Left lung (tissue), 4 donors: ENCODE measurements at regions not wholly inside any gene's neighbourhood (a gene's known extent, or its start where the extent isn't known, plus 50 kb on each side); places are given as distances from the start of the nearest gene placed in this dataset.

Source experiments
- ATAC-seq: fragments of 200-7000 bp; cut with Tn5 transposase; one replicate; pipeline ENCODE4 v1.9.1; 2020; ENCODE audit warnings: moderate library complexity
- DNase-seq, 4 donors: peaks; one replicate each; pipeline ENCODE4 v3.0.0-alpha.2; 2013 to 2020
- H3K27ac ChIP-seq, 2 donors: fragments of 200-600 bp; sonication (generic) in 1 of 2; one replicate each; pipeline versions ENCODE4 v1.5.0 to v1.8.0; 2020 to 2021
- H3K27me3 ChIP-seq, 2 donors: fragments of 200-600 bp; sonication (generic) in 1 of 2; one replicate each; pipeline versions ENCODE4 v1.5.0 to v1.8.0; 2020 to 2021
- H3K36me3 ChIP-seq, 2 donors: fragments of 200-600 bp; sonication (generic) in 1 of 2; one replicate each; pipeline versions ENCODE4 v1.5.0 to v1.8.0; 2020 to 2021
- H3K4me1 ChIP-seq, 2 donors: fragments of 200-600 bp; one replicate each; pipeline ENCODE4 v1.8.0; 2021
- H3K4me3 ChIP-seq, 2 donors: fragments of 200-600 bp; sonication (generic) in 1 of 2; one replicate each; pipeline versions ENCODE4 v1.5.0 to v1.8.0; 2020 to 2021; ENCODE audit warnings: mild to moderate bottlenecking in 1 of 2
- H3K9me3 ChIP-seq, 2 donors: fragments of 200-600 bp; sonication (generic) in 1 of 2; one replicate each; pipeline versions ENCODE4 v1.5.0 to v1.8.0; 2020 to 2021
- intact Hi-C, 2 donors: fragments of 100-400 bp; cut with DNase I; formaldehyde crosslinking; loops; one replicate each; pipeline versions ENCODE4 v1.11.2 to v1.14.2; 2022
- TF ChIP-seq, protein P1 (sequence below), 2 donors: fragments of 200-600 bp; sonication (generic) in 1 of 2; IDR thresholded peaks; one replicate each; pipeline versions ENCODE4 v1.5.0 to v1.8.0; 2021; ENCODE audit warnings: antibody characterized with exemption in 2 of 2
- donor health status: DM: no; HTN: yes; CAD: no.
- donor health status: DM: no; HTN: no; CAD: no.

DNA sequence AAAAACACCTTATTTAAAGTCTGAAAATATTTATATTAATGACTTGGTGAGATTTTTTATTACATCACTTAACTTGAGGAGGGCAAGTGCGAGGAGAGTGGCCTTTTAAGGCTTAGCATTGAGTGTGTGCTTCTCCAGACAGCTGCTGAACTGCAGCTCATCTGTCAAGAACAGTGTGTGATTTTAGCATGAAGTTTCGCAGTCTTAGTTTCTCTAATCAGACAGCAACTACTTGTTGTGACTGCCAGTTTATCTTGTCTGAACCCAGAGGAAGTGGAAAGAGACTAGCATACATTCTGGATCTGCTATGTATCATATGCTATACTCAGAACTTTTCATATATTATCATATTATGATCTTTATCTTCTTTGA is 291.7 kb upstream of the ROPN1 start:
- Histone ChIP-seq H3K36me3 (no peaks in the 10 kb centered on the region), H3K9me3 (no peaks in the 10 kb centered on the region), H3K27ac (no peak overlapping the region), H3K27me3 (no peaks in the 10 kb centered on the region), H3K4me3 (no peak overlapping the region), H3K4me1 (no peaks in the 10 kb centered on the region)
- intact Hi-C loops, result loop anchor here in 1 of 2 donors (5.0 kb wide), 1 partner anchor 266 kb away; no protein-coding TSS in a partner anchor
- TF ChIP-seq, protein P1, sequence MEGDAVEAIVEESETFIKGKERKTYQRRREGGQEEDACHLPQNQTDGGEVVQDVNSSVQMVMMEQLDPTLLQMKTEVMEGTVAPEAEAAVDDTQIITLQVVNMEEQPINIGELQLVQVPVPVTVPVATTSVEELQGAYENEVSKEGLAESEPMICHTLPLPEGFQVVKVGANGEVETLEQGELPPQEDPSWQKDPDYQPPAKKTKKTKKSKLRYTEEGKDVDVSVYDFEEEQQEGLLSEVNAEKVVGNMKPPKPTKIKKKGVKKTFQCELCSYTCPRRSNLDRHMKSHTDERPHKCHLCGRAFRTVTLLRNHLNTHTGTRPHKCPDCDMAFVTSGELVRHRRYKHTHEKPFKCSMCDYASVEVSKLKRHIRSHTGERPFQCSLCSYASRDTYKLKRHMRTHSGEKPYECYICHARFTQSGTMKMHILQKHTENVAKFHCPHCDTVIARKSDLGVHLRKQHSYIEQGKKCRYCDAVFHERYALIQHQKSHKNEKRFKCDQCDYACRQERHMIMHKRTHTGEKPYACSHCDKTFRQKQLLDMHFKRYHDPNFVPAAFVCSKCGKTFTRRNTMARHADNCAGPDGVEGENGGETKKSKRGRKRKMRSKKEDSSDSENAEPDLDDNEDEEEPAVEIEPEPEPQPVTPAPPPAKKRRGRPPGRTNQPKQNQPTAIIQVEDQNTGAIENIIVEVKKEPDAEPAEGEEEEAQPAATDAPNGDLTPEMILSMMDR (IDR thresholded peaks at IDR 0.05), result no peak
- no peak for ATAC-seq
- DNase-seq, result no peak

DNA sequence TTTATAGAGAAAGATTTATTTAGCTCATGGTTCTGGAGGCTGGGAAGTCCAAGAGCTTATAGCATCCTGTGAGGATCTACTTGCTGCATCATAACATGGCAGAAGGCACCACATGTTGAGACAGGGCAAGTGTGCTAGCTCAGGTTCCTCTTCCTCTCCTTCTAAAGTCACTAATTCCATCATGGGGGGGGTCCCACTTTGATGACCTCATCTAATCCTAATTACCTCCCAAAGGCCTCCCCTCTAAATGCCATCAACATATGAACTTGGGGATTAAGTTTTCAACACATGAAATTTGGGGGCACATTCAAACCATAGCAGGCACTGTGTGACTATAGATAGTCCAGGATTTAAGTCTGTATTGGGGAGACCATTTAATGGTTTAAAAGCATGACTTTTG is 297.1 kb upstream of the ROPN1 start:
- H3K27me3 ChIP-seq, result no peaks in the 10 kb centered on the region
- no peak overlapping the region for H3K27ac ChIP-seq
- ATAC-seq, result no peak
- no peaks in the 10 kb centered on the region for H3K36me3 ChIP-seq
- TF ChIP-seq, protein P1 (IDR thresholded peaks at IDR 0.05), result no peak
- no peak overlapping the region for H3K4me3 ChIP-seq
- intact Hi-C loops, result no loop called here
- DNase-seq, result no peak
- no peaks in the 10 kb centered on the region for H3K9me3 ChIP-seq
- no peaks in the 10 kb centered on the region for H3K4me1 ChIP-seq

DNA sequence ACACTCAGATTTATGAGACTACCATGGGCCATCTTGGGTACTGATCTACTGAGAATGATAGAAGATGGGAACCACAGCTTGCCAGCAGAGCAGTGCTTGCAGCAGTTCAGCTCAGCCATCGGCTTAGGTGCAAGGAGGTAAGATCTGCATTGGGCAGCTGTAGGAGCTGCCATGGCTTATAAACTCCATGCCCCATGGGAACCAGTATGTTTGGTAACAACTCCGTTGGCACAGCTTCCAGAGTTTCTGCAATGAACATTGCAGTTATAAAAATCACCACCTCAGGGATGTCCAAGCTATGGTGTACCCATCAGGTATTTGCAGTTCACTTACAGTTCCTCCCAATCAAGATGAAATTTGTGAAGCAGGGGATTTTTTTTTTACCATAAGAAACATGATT is 299.1 kb upstream of the ROPN1 start:
- Histone ChIP-seq H3K27me3 (no peaks in the 10 kb centered on the region), H3K4me1 (no peaks in the 10 kb centered on the region), H3K4me3 (no peak overlapping the region), H3K27ac (no peak overlapping the region), H3K9me3 (no peaks in the 10 kb centered on the region), H3K36me3 (no peaks in the 10 kb centered on the region)
- TF ChIP-seq, protein P1 (IDR thresholded peaks at IDR 0.05), result no peak
- DNase-seq (no peak), ATAC-seq (no peak)
- intact Hi-C loops, result no loop called here

DNA sequence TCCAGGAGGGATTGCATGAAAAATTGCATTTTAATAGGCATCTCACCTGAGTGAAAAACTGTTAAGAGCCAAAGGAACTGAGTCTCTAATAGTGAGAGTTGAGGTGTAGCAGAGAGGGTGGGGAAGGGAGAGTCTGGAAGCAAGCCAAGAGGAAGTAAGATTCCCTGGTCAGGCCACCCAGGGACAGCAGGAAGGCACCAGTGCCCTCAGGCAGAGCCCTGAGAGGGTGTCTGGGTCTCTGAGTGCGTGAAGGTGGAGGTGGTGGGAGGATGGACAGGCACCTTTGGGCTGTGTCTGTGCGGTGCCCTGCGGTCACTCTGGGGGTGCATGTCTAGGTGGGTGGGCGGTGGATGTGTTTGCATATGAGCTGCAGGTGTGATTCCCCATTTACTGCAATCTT is 300.4 kb upstream of the ROPN1 start:
- intact Hi-C loops, result no loop called here
- no peak overlapping the region for H3K4me3 ChIP-seq
- no peak for DNase-seq
- H3K36me3 ChIP-seq, result no peaks in the 10 kb centered on the region
- no peak for ATAC-seq
- H3K27me3 ChIP-seq, result no peaks in the 10 kb centered on the region
- H3K27ac ChIP-seq, result no peak overlapping the region
- H3K9me3 ChIP-seq, result no peaks in the 10 kb centered on the region
- H3K4me1 ChIP-seq, result peaks cover 0 to 1% of the 10 kb centered on the region in 2 donors
- TF ChIP-seq, protein P1 (IDR thresholded peaks at IDR 0.05), result no peak

DNA sequence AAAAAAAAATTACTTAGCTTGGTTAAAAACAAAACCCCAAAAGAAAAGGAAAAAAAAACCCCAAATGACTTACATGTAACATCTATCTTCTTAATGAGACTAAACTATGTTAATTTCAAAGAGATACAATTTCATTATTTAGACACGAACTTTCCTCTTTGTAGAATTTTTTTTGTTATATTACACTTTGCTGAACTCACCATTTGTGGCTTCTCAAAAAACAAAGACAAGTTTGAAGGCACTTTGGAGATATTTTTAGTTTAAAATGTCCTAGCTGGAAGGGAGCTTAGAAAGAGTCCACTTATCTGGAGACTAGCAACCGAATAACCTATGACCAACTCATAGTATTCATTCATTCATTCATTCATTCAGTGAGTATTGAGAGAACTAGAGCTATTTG is 301.7 kb upstream of the ROPN1 start:
- Histone ChIP-seq H3K27me3 (no peaks in the 10 kb centered on the region), H3K36me3 (no peaks in the 10 kb centered on the region), H3K4me1 (peaks cover 0 to 5% of the 10 kb centered on the region in 2 donors), H3K9me3 (no peaks in the 10 kb centered on the region), H3K27ac (no peak overlapping the region), H3K4me3 (no peak overlapping the region)
- DNase-seq (no peak), ATAC-seq (no peak)
- TF ChIP-seq, protein P1 (IDR thresholded peaks at IDR 0.05), result no peak
- intact Hi-C loops, result no loop called here
